ENCODE measurements at regions not wholly inside any gene's neighbourhood (a gene's known extent, or its start where the extent isn't known, plus 50 kb on each side); places are given as distances from the start of the nearest gene placed in this dataset.

- H3K4me3 ChIP-seq (ENCODE audit: low read depth, low read length): no peak overlapping the region
- no peaks in the 10 kb centered on the region for H3K27me3 ChIP-seq (ENCODE audit: control insufficient read depth, insufficient read depth, low read length)
- no peaks in the 10 kb centered on the region for H3K36me3 ChIP-seq (ENCODE audit: control insufficient read depth, insufficient read depth, low read length)
- peak; percentile 22 for DNase-seq (ENCODE audit: low read depth)
- FAIRE-seq: no peak
- TF ChIP-seq, protein P1, sequence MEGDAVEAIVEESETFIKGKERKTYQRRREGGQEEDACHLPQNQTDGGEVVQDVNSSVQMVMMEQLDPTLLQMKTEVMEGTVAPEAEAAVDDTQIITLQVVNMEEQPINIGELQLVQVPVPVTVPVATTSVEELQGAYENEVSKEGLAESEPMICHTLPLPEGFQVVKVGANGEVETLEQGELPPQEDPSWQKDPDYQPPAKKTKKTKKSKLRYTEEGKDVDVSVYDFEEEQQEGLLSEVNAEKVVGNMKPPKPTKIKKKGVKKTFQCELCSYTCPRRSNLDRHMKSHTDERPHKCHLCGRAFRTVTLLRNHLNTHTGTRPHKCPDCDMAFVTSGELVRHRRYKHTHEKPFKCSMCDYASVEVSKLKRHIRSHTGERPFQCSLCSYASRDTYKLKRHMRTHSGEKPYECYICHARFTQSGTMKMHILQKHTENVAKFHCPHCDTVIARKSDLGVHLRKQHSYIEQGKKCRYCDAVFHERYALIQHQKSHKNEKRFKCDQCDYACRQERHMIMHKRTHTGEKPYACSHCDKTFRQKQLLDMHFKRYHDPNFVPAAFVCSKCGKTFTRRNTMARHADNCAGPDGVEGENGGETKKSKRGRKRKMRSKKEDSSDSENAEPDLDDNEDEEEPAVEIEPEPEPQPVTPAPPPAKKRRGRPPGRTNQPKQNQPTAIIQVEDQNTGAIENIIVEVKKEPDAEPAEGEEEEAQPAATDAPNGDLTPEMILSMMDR (IDR thresholded peaks at IDR 0.05; ENCODE audit: insufficient read depth, low read length, severe bottlenecking): no peak
Measured at GRCh38 chr14:77985211-77985615, 185.0 kb upstream of the NRXN3 start.

GRCh38 chr14:77986773-77987172, 183.4 kb upstream of the NRXN3 start:
- H3K4me3 ChIP-seq (ENCODE audit: low read depth, low read length): no peak overlapping the region
- H3K36me3 ChIP-seq (ENCODE audit: control insufficient read depth, insufficient read depth, low read length): no peaks in the 10 kb centered on the region
- TF ChIP-seq, protein P1 (IDR thresholded peaks at IDR 0.05; ENCODE audit: insufficient read depth, low read length, severe bottlenecking): no peak
- no peaks in the 10 kb centered on the region for H3K27me3 ChIP-seq (ENCODE audit: control insufficient read depth, insufficient read depth, low read length)
- DNase-seq (ENCODE audit: low read depth) (no peak), FAIRE-seq (no peak)

GRCh38 chr14:77988096-77988870, 181.9 kb upstream of the NRXN3 start:
- Histone ChIP-seq H3K4me3 (ENCODE audit: low read depth, low read length) (no peak overlapping the region), H3K27me3 (ENCODE audit: control insufficient read depth, insufficient read depth, low read length) (no peaks in the 10 kb centered on the region), H3K36me3 (ENCODE audit: control insufficient read depth, insufficient read depth, low read length) (no peaks in the 10 kb centered on the region)
- TF ChIP-seq, protein P1 (IDR thresholded peaks at IDR 0.05; ENCODE audit: insufficient read depth, low read length, severe bottlenecking): no peak
- no peak for DNase-seq (ENCODE audit: low read depth)
- FAIRE-seq: no peak

- Histone ChIP-seq H3K36me3 (ENCODE audit: control insufficient read depth, insufficient read depth, low read length) (no peaks in the 10 kb centered on the region), H3K4me3 (ENCODE audit: low read depth, low read length) (no peak overlapping the region), H3K27me3 (ENCODE audit: control insufficient read depth, insufficient read depth, low read length) (no peaks in the 10 kb centered on the region)
- FAIRE-seq: no peak
- TF ChIP-seq, protein P1 (IDR thresholded peaks at IDR 0.05; ENCODE audit: insufficient read depth, low read length, severe bottlenecking): no peak
- peak; percentile 62 for DNase-seq (ENCODE audit: low read depth)
Measured at GRCh38 chr14:77988970-77989369, 181.2 kb upstream of the NRXN3 start.

DNA sequence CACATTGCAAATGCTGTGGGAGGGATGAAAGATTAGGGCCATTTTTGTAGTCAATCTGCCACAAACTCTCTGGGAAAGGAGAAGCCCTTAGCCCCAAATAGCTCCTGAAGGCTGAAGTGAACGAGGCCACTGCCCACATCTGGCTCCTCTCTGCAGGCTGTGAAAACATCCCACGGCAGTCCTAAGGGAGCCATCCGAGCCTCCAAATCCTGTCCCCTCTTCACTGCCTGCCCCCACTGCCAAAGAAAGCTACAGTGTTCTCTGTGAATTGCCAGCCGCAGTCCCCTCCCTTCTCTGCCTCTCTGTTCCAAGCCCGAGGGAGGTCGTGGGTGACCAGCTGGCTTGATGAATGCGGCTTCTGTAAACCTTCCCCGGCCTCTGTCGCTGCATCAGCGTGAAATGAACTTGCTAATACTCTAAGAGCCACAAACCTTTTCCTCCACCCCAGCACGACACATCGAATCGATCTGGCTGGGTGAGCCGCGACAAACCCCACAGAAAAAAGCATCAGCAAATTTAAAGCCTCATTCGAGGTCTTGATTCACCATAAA, 180.7 kb upstream of the NRXN3 start:
- TF ChIP-seq, protein P1 (IDR thresholded peaks at IDR 0.05; ENCODE audit: insufficient read depth, low read length, severe bottlenecking): no peak
- FAIRE-seq: no peak
- Histone ChIP-seq H3K4me3 (ENCODE audit: low read depth, low read length) (no peak overlapping the region), H3K27me3 (ENCODE audit: control insufficient read depth, insufficient read depth, low read length) (no peaks in the 10 kb centered on the region), H3K36me3 (ENCODE audit: control insufficient read depth, insufficient read depth, low read length) (no peaks in the 10 kb centered on the region)
- DNase-seq (ENCODE audit: low read depth): no peak

Measured in bronchial epithelial cell (primary cell).